ENCODE measurements at regions not wholly inside any gene's neighbourhood (a gene's known extent, or its start where the extent isn't known, plus 50 kb on each side); places are given as distances from the start of the nearest gene placed in this dataset.

DNA sequence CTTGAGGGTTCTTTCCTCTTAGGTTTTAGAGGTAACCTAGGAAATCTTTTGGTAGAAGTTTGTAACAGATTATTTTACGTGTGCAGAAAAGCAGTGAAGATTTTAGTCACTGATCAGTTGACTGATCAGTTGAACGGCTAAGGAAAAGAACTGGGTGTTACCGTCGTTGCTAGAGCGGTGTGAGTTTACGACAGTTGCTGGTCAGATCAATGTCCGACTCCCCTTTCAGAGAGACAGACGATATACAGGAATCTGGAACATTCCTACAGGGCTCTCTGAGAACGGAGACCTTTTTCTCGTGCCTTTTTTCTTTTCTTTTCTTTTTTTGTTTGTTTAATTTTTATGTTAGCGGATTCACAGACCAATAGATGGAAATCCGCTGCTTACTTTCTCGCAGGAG is 132.1 kb upstream of the ZNF184 start:
- TF ChIP-seq EGR1 (IDR thresholded peaks at IDR 0.05; ENCODE audit: low read depth in 2 of 2) (no peak), RXRA (IDR thresholded peaks at IDR 0.05) (no peak), TAF1 (conservative IDR thresholded peaks at IDR 0.05) (no peak), SP1 (IDR thresholded peaks at IDR 0.05) (no peak), HNF4A (conservative IDR thresholded peaks at IDR 0.05) (no peak)
- TF ChIP-seq, protein P1, sequence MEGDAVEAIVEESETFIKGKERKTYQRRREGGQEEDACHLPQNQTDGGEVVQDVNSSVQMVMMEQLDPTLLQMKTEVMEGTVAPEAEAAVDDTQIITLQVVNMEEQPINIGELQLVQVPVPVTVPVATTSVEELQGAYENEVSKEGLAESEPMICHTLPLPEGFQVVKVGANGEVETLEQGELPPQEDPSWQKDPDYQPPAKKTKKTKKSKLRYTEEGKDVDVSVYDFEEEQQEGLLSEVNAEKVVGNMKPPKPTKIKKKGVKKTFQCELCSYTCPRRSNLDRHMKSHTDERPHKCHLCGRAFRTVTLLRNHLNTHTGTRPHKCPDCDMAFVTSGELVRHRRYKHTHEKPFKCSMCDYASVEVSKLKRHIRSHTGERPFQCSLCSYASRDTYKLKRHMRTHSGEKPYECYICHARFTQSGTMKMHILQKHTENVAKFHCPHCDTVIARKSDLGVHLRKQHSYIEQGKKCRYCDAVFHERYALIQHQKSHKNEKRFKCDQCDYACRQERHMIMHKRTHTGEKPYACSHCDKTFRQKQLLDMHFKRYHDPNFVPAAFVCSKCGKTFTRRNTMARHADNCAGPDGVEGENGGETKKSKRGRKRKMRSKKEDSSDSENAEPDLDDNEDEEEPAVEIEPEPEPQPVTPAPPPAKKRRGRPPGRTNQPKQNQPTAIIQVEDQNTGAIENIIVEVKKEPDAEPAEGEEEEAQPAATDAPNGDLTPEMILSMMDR (IDR thresholded peaks at IDR 0.05; ENCODE audit: low read depth, low read length, missing input control), result no peak
- TF ChIP-seq, protein P2, sequence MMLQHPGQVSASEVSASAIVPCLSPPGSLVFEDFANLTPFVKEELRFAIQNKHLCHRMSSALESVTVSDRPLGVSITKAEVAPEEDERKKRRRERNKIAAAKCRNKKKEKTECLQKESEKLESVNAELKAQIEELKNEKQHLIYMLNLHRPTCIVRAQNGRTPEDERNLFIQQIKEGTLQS (IDR thresholded peaks at IDR 0.05), result no peak
- TF ChIP-seq, protein P3, sequence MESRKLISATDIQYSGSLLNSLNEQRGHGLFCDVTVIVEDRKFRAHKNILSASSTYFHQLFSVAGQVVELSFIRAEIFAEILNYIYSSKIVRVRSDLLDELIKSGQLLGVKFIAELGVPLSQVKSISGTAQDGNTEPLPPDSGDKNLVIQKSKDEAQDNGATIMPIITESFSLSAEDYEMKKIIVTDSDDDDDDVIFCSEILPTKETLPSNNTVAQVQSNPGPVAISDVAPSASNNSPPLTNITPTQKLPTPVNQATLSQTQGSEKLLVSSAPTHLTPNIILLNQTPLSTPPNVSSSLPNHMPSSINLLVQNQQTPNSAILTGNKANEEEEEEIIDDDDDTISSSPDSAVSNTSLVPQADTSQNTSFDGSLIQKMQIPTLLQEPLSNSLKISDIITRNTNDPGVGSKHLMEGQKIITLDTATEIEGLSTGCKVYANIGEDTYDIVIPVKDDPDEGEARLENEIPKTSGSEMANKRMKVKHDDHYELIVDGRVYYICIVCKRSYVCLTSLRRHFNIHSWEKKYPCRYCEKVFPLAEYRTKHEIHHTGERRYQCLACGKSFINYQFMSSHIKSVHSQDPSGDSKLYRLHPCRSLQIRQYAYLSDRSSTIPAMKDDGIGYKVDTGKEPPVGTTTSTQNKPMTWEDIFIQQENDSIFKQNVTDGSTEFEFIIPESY (IDR thresholded peaks at IDR 0.05), result no peak
- TF ChIP-seq, protein P4, sequence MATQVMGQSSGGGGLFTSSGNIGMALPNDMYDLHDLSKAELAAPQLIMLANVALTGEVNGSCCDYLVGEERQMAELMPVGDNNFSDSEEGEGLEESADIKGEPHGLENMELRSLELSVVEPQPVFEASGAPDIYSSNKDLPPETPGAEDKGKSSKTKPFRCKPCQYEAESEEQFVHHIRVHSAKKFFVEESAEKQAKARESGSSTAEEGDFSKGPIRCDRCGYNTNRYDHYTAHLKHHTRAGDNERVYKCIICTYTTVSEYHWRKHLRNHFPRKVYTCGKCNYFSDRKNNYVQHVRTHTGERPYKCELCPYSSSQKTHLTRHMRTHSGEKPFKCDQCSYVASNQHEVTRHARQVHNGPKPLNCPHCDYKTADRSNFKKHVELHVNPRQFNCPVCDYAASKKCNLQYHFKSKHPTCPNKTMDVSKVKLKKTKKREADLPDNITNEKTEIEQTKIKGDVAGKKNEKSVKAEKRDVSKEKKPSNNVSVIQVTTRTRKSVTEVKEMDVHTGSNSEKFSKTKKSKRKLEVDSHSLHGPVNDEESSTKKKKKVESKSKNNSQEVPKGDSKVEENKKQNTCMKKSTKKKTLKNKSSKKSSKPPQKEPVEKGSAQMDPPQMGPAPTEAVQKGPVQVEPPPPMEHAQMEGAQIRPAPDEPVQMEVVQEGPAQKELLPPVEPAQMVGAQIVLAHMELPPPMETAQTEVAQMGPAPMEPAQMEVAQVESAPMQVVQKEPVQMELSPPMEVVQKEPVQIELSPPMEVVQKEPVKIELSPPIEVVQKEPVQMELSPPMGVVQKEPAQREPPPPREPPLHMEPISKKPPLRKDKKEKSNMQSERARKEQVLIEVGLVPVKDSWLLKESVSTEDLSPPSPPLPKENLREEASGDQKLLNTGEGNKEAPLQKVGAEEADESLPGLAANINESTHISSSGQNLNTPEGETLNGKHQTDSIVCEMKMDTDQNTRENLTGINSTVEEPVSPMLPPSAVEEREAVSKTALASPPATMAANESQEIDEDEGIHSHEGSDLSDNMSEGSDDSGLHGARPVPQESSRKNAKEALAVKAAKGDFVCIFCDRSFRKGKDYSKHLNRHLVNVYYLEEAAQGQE (IDR thresholded peaks at IDR 0.05), result no peak
